Vagina (tissue), 2 donors: ENCODE measurements at regions not wholly inside any gene's neighbourhood (a gene's known extent, or its start where the extent isn't known, plus 50 kb on each side); places are given as distances from the start of the nearest gene placed in this dataset.

Experiments used
- DNase-seq, 2 donors: peaks; one replicate each; pipeline ENCODE4 v3.0.0-alpha.2; 2017; ENCODE audit errors: extremely low spot score in 2 of 2
- H3K27ac ChIP-seq: fragments of 200-600 bp; sonication (generic); one replicate; pipeline ENCODE4 v1.5.1; 2019
- H3K27me3 ChIP-seq: fragments of 200-600 bp; sonication (generic); one replicate; pipeline ENCODE4 v1.5.1; 2019
- H3K36me3 ChIP-seq, 2 donors: fragments of 200-600 bp; sonication (generic); one replicate each; pipeline ENCODE4 v1.5.1; 2017 to 2019
- H3K4me1 ChIP-seq: fragments of 200-600 bp; sonication (generic); one replicate; pipeline ENCODE4 v1.5.1; 2019
- H3K4me3 ChIP-seq, 2 donors: fragments of 200-600 bp; sonication (generic); 1 replicate in 1 of 2; 2 replicates in 1 of 2; pipeline ENCODE4 v1.5.1; 2016 to 2019
- H3K9me3 ChIP-seq: fragments of 200-600 bp; sonication (generic); one replicate; pipeline ENCODE4 v1.5.1; 2019
- POLR2A ChIP-seq, 2 donors: fragments of 450-650 bp; IDR thresholded peaks; one replicate each; pipeline ENCODE4 v1.6.1; 2017; ENCODE audit warnings: antibody characterized with exemption in 2 of 2, mild to moderate bottlenecking in 2 of 2, moderate library complexity in 2 of 2
- POLR2AphosphoS5 ChIP-seq, 2 donors: sonication (generic); formaldehyde crosslinking; IDR thresholded peaks; one replicate each; pipeline ENCODE4 v1.9.0; 2017; ENCODE audit warnings: antibody characterized with exemption in 2 of 2, mild to moderate bottlenecking in 2 of 2, low read depth in 1 of 2; ENCODE audit not compliant: insufficient read depth in 1 of 2
- intact Hi-C: fragments of 100-400 bp; cut with DNase I; formaldehyde crosslinking; loops from one replicate; pipeline ENCODE4 v1.15.1; 2023
- TF ChIP-seq, protein P1 (sequence below), 3 experiments: fragments of 450-650 bp in 2 of 3; fragments of 200-600 bp in 1 of 3; sonication (generic) in 1 of 3; IDR thresholded peaks; one replicate each; pipeline ENCODE4 v1.5.1; 2017 to 2019; ENCODE audit warnings: antibody characterized with exemption in 3 of 3, mild to moderate bottlenecking in 2 of 3, moderate library complexity in 2 of 3

- intact Hi-C loops, result no loop called here
Measured at GRCh38 chr12:97038834-97039233, 131.8 kb downstream of the NEDD1 start.

GRCh38 chr12:97046901-97047300 lies 139.8 kb downstream of the NEDD1 start:
- no peaks in the 10 kb centered on the region for H3K36me3 ChIP-seq
- no peak overlapping the region for H3K27ac ChIP-seq
- TF ChIP-seq POLR2A (IDR thresholded peaks at IDR 0.05) (no peak), POLR2AphosphoS5 (IDR thresholded peaks at IDR 0.05; ENCODE audit: insufficient read depth in 1 of 2, low read depth in 1 of 2) (no peak)
- TF ChIP-seq, protein P1, sequence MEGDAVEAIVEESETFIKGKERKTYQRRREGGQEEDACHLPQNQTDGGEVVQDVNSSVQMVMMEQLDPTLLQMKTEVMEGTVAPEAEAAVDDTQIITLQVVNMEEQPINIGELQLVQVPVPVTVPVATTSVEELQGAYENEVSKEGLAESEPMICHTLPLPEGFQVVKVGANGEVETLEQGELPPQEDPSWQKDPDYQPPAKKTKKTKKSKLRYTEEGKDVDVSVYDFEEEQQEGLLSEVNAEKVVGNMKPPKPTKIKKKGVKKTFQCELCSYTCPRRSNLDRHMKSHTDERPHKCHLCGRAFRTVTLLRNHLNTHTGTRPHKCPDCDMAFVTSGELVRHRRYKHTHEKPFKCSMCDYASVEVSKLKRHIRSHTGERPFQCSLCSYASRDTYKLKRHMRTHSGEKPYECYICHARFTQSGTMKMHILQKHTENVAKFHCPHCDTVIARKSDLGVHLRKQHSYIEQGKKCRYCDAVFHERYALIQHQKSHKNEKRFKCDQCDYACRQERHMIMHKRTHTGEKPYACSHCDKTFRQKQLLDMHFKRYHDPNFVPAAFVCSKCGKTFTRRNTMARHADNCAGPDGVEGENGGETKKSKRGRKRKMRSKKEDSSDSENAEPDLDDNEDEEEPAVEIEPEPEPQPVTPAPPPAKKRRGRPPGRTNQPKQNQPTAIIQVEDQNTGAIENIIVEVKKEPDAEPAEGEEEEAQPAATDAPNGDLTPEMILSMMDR (IDR thresholded peaks at IDR 0.05), result no peak
- no peak overlapping the region for H3K4me3 ChIP-seq
- H3K27me3 ChIP-seq, result no peaks in the 10 kb centered on the region
- intact Hi-C loops, result no loop called here
- no peak for DNase-seq
- no peaks in the 10 kb centered on the region for H3K4me1 ChIP-seq
- H3K9me3 ChIP-seq, result no peaks in the 10 kb centered on the region

More at GRCh38 chr12:97038834-97039233, 131.8 kb downstream of the NEDD1 start:
- Histone ChIP-seq H3K36me3 (no peaks in the 10 kb centered on the region), H3K9me3 (no peaks in the 10 kb centered on the region), H3K4me3 (no peak overlapping the region), H3K4me1 (no peaks in the 10 kb centered on the region), H3K27me3 (no peaks in the 10 kb centered on the region), H3K27ac (no peak overlapping the region)
- TF ChIP-seq POLR2AphosphoS5 (IDR thresholded peaks at IDR 0.05; ENCODE audit: insufficient read depth in 1 of 2, low read depth in 1 of 2) (no peak), POLR2A (IDR thresholded peaks at IDR 0.05) (no peak)
- TF ChIP-seq, protein P1 (IDR thresholded peaks at IDR 0.05), result no peak
- DNase-seq, result no peak

- H3K9me3 ChIP-seq, result no peaks in the 10 kb centered on the region
- intact Hi-C loops, result no loop called here
- TF ChIP-seq POLR2AphosphoS5 (IDR thresholded peaks at IDR 0.05; ENCODE audit: insufficient read depth in 1 of 2, low read depth in 1 of 2) (no peak), POLR2A (IDR thresholded peaks at IDR 0.05) (no peak)
- TF ChIP-seq, protein P1 (IDR thresholded peaks at IDR 0.05), result no peak
- H3K27ac ChIP-seq, result no peak overlapping the region
- H3K4me1 ChIP-seq, result no peaks in the 10 kb centered on the region
- H3K27me3 ChIP-seq, result no peaks in the 10 kb centered on the region
- H3K36me3 ChIP-seq, result no peaks in the 10 kb centered on the region
- DNase-seq, result no peak
- no peak overlapping the region for H3K4me3 ChIP-seq
Measured at GRCh38 chr12:97047361-97047760, 140.3 kb downstream of the NEDD1 start.

- no peaks in the 10 kb centered on the region for H3K9me3 ChIP-seq
- no peak for DNase-seq
- no peak overlapping the region for H3K27ac ChIP-seq
- no peaks in the 10 kb centered on the region for H3K27me3 ChIP-seq
- H3K4me3 ChIP-seq, result no peak overlapping the region
- no peaks in the 10 kb centered on the region for H3K4me1 ChIP-seq
- H3K36me3 ChIP-seq, result no peaks in the 10 kb centered on the region
- TF ChIP-seq, protein P1 (IDR thresholded peaks at IDR 0.05), result no peak
- TF ChIP-seq POLR2A (IDR thresholded peaks at IDR 0.05), result no peak
- no peak for TF ChIP-seq POLR2AphosphoS5 (IDR thresholded peaks at IDR 0.05; ENCODE audit: insufficient read depth in 1 of 2, low read depth in 1 of 2)
- intact Hi-C loops, result no loop called here
Measured at GRCh38 chr12:97048421-97049035, 141.5 kb downstream of the NEDD1 start.

DNA sequence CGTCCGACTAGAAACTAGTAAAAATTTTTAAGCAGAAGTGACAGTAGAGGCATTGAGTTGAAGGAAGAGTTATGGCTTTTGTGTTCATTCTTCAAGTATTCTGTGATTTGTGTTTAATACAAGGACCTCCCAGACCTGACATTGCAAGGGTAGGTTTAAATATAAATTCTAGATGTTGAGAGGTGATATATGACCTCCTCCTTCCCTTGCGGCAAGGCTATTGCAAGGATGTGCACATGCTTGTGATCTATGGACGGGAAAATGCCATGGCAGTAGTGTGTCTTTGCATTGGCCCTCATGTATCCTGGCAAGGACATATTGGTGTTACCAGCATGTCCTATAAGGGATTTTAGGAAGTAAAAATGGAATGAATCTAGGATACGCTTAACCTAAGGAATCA lies 143.5 kb downstream of the NEDD1 start:
- intact Hi-C loops, result no loop called here
- no peaks in the 10 kb centered on the region for H3K4me1 ChIP-seq
- H3K36me3 ChIP-seq, result no peaks in the 10 kb centered on the region
- DNase-seq, result no peak
- H3K9me3 ChIP-seq, result no peaks in the 10 kb centered on the region
- no peaks in the 10 kb centered on the region for H3K27me3 ChIP-seq
- H3K4me3 ChIP-seq, result no peak overlapping the region
- no peak for TF ChIP-seq POLR2A (IDR thresholded peaks at IDR 0.05)
- TF ChIP-seq, protein P1 (IDR thresholded peaks at IDR 0.05), result no peak
- TF ChIP-seq POLR2AphosphoS5 (IDR thresholded peaks at IDR 0.05; ENCODE audit: insufficient read depth in 1 of 2, low read depth in 1 of 2), result no peak
- no peak overlapping the region for H3K27ac ChIP-seq
